ENCODE measurements at regions not wholly inside any gene's neighbourhood (a gene's known extent, or its start where the extent isn't known, plus 50 kb on each side); places are given as distances from the start of the nearest gene placed in this dataset.

GRCh38 chr3:193777524-193777923, 184.5 kb downstream of the OPA1 start:
- TF ChIP-seq, protein P1, sequence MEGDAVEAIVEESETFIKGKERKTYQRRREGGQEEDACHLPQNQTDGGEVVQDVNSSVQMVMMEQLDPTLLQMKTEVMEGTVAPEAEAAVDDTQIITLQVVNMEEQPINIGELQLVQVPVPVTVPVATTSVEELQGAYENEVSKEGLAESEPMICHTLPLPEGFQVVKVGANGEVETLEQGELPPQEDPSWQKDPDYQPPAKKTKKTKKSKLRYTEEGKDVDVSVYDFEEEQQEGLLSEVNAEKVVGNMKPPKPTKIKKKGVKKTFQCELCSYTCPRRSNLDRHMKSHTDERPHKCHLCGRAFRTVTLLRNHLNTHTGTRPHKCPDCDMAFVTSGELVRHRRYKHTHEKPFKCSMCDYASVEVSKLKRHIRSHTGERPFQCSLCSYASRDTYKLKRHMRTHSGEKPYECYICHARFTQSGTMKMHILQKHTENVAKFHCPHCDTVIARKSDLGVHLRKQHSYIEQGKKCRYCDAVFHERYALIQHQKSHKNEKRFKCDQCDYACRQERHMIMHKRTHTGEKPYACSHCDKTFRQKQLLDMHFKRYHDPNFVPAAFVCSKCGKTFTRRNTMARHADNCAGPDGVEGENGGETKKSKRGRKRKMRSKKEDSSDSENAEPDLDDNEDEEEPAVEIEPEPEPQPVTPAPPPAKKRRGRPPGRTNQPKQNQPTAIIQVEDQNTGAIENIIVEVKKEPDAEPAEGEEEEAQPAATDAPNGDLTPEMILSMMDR (optimal IDR thresholded peaks at IDR 0.05 in 1 of 3, IDR thresholded peaks at IDR 0.05 in 1 of 3, conservative IDR thresholded peaks at IDR 0.05 in 1 of 3; ENCODE audit: extremely low read depth in 1 of 3, insufficient read depth in 2 of 3, low read length in 3 of 3) = no peak
- TF ChIP-seq EZH2 (IDR thresholded peaks at IDR 0.05; ENCODE audit: low read length) = no peak

All from keratinocyte (primary cell).